IMR-90 (cell line): ENCODE measurements at regions not wholly inside any gene's neighbourhood (a gene's known extent, or its start where the extent isn't known, plus 50 kb on each side); places are given as distances from the start of the nearest gene placed in this dataset.

Experiments
- ATAC-seq: fragments of 200-7000 bp; cut with Tn5 transposase; 2 replicates; pipeline ENCODE4 v1.9.1; 2020; ENCODE audit warnings: low read depth, mild to moderate bottlenecking, moderate library complexity
- BruUV-seq: library from RNA; stranded (reverse); fragments of 400-500 nt; replicated peaks from 2 replicates; lab custom pipeline; 2021; lab: Mats Ljungman, UMichigan
- CTCF ChIA-PET: fragments of 300-600 bp; formaldehyde crosslinking; extraction: SDS; loops from one replicate; lab custom pipeline; 2021; ENCODE audit warnings: antibody characterized with exemption; lab: Yijun Ruan, JAX
- POLR2A ChIA-PET: fragments of 300-600 bp; sonication (Branson Sonifier 250); formaldehyde crosslinking; loops from one replicate; lab custom pipeline; 2022; ENCODE audit warnings: antibody characterized with exemption; ENCODE audit not compliant: unreplicated experiment; lab: Charles Lee
- DNase-seq: peaks from one replicate; pipeline ENCODE4 v3.0.0; 2013
- H2AFZ ChIP-seq: replicated peaks from 2 replicates; pipeline ENCODE3; 2013; ENCODE audit warnings: low read length, mild to moderate bottlenecking; ENCODE audit not compliant: poor library complexity
- H2AK5ac ChIP-seq: 2 replicates; pipeline ENCODE4 v1.6.1; 2013; ENCODE audit warnings: low read depth, low read length, inconsistent platforms
- H2AK9ac ChIP-seq: replicated peaks from 2 replicates; pipeline ENCODE3; 2013; ENCODE audit warnings: mild to moderate bottlenecking, low read depth, low read length, moderate library complexity; ENCODE audit not compliant: poor library complexity
- H2BK120ac ChIP-seq: 2 replicates; pipeline ENCODE4 v1.6.1; 2013; ENCODE audit warnings: low read depth, low read length, inconsistent platforms
- H2BK15ac ChIP-seq: 3 replicates; pipeline ENCODE4 v1.6.1; 2013; ENCODE audit warnings: low read depth, low read length, inconsistent platforms
- H2BK20ac ChIP-seq: 2 replicates; pipeline ENCODE4 v1.6.1; 2013; ENCODE audit warnings: low read depth, mild to moderate bottlenecking, inconsistent platforms, low read length, moderate library complexity
- H2BK5ac ChIP-seq: 2 replicates; pipeline ENCODE4 v1.6.1; 2013; ENCODE audit warnings: mild to moderate bottlenecking, low read depth, low read length, inconsistent platforms; ENCODE audit not compliant: poor library complexity, severe bottlenecking
- H3K14ac ChIP-seq: replicated peaks from 2 replicates; pipeline ENCODE4 v1.6.1; 2013; ENCODE audit warnings: low read depth, low read length, inconsistent platforms
- H3K18ac ChIP-seq: 2 replicates; pipeline ENCODE4 v1.6.1; 2013; ENCODE audit warnings: low read depth, low read length, control low read depth
- H3K23ac ChIP-seq: 2 replicates; pipeline ENCODE4 v1.6.1; 2013; ENCODE audit warnings: low read depth, low read length, inconsistent platforms
- H3K27ac ChIP-seq: 2 replicates; pipeline ENCODE4 v1.5.1; 2013; ENCODE audit warnings: mild to moderate bottlenecking, control low read depth, low read length; ENCODE audit not compliant: insufficient read depth
- H3K27me3 ChIP-seq: 2 replicates; pipeline ENCODE4 v1.6.1; 2013; ENCODE audit warnings: low read length; ENCODE audit not compliant: control insufficient read depth, insufficient read depth
- H3K36me3 ChIP-seq: 2 replicates; pipeline ENCODE4 v1.6.1; 2013; ENCODE audit warnings: low read length, mixed read lengths; ENCODE audit not compliant: control insufficient read depth, insufficient read depth
- H3K4ac ChIP-seq: 2 replicates; pipeline ENCODE4 v1.6.1; 2013; ENCODE audit warnings: low read depth, low read length, inconsistent platforms
- H3K4me1 ChIP-seq: 2 replicates; pipeline ENCODE4 v1.6.1; 2013; ENCODE audit warnings: low read length, mixed read lengths; ENCODE audit not compliant: control insufficient read depth, insufficient read depth
- H3K4me2 ChIP-seq: 2 replicates; pipeline ENCODE4 v1.6.1; 2013; ENCODE audit warnings: low read depth, mild to moderate bottlenecking, control low read depth, low read length, moderate library complexity
- H3K4me3 ChIP-seq: 2 replicates; pipeline ENCODE4 v1.5.1; 2013; ENCODE audit warnings: low read depth, mild to moderate bottlenecking, control low read depth, low read length, moderate library complexity; ENCODE audit not compliant: insufficient read depth
- H3K56ac ChIP-seq: 2 replicates; pipeline ENCODE4 v1.6.1; 2013; ENCODE audit warnings: low read length, inconsistent platforms; ENCODE audit not compliant: insufficient read depth; ENCODE audit errors: extremely low read depth
- H3K79me1 ChIP-seq, 2 experiments: 2 replicates each; pipeline ENCODE4 v1.6.1; 2013; ENCODE audit warnings: low read length in 2 of 2, inconsistent platforms in 1 of 2, low read depth in 1 of 2
- H3K9ac ChIP-seq: 2 replicates; pipeline ENCODE4 v1.6.1; 2013; ENCODE audit warnings: low read depth, low read length, control low read depth
- H3K9me1 ChIP-seq: 2 replicates; pipeline ENCODE4 v1.6.1; 2013; ENCODE audit warnings: low read length, inconsistent platforms; ENCODE audit not compliant: insufficient read depth
- H3K9me3 ChIP-seq: 2 replicates; pipeline ENCODE4 v1.6.1; 2013; ENCODE audit warnings: low read length; ENCODE audit not compliant: control insufficient read depth, insufficient read depth
- H4K20me1 ChIP-seq: 2 replicates; pipeline ENCODE4 v1.6.1; 2013; ENCODE audit warnings: low read length, inconsistent platforms; ENCODE audit not compliant: insufficient read depth
- H4K5ac ChIP-seq: 2 replicates; pipeline ENCODE4 v1.6.1; 2013; ENCODE audit warnings: mild to moderate bottlenecking, low read depth, low read length, control low read depth
- H4K8ac ChIP-seq, 2 experiments: 2 replicates each; pipeline ENCODE4 v1.6.1; 2013; ENCODE audit warnings: low read depth in 2 of 2, low read length in 2 of 2, control low read depth in 1 of 2, inconsistent platforms in 1 of 2
- H4K91ac ChIP-seq: 2 replicates; pipeline ENCODE4 v1.6.1; 2013; ENCODE audit warnings: low read depth, low read length, inconsistent platforms; ENCODE audit not compliant: insufficient read depth
- BHLHE40 ChIP-seq: fragments of 150-350 bp; IDR thresholded peaks from 2 replicates; pipeline ENCODE4 v1.6.1; 2016; ENCODE audit warnings: mild to moderate bottlenecking, low read depth, low read length
- CEBPB ChIP-seq: IDR thresholded peaks from 2 replicates; pipeline ENCODE4 v1.6.1; 2012; ENCODE audit warnings: low read depth, low read length, improper control_type of control experiment
- MAZ ChIP-seq: IDR thresholded peaks from 2 replicates; pipeline ENCODE4 v1.6.1; 2012; ENCODE audit warnings: low read depth, mild to moderate bottlenecking, low read length, improper control_type of control experiment, moderate library complexity, borderline replicate concordance
- RAD21 ChIP-seq: IDR thresholded peaks from 2 replicates; pipeline ENCODE4 v1.6.1; 2012; ENCODE audit warnings: low read length, improper control_type of control experiment
- RCOR1 ChIP-seq: IDR thresholded peaks from 2 replicates; pipeline ENCODE4 v1.6.1; 2012; ENCODE audit warnings: mild to moderate bottlenecking, low read length, improper control_type of control experiment; ENCODE audit not compliant: insufficient replicate concordance
- USF2 ChIP-seq: fragments of 150-350 bp; IDR thresholded peaks from 2 replicates; pipeline ENCODE4 v1.6.1; 2017; ENCODE audit warnings: mild to moderate bottlenecking, antibody characterized with exemption, low read length, low read depth
- WGBS, 2 experiments: methylation state at CpG; one replicate each; pipeline versions ENCODE4 v1.1.5 to v1.1.7; 2013; ENCODE audit warnings: missing lambda C conversion rate in 2 of 2; ENCODE audit not compliant: insufficient read length in 1 of 2; ENCODE audit errors: extremely low coverage in 2 of 2; 5-methylcytosine and 5-hydroxymethylcytosine counted together
- dilution Hi-C: fragments of 300-500 bp; cut with HindIII; formaldehyde crosslinking; loops from one replicate; pipeline ENCODE4 v1.14.3; 2018; ENCODE audit warnings: low sequenced_read_pairs; ENCODE audit not compliant: unreplicated experiment
- in situ Hi-C: fragments of 300-500 bp; cut with MboI; formaldehyde crosslinking; loops from 3 replicates; pipeline ENCODE4 v1.14.3; 2019; ENCODE audit warnings: low sequenced_read_pairs, inconsistent platforms, mixed read lengths
- intact Hi-C: fragments of 100-400 bp; cut with micrococcal nuclease; formaldehyde crosslinking; loops from 2 replicates; pipeline ENCODE4 v1.10.0; 2022

GRCh38 chrX:94045724-94046123, 371.7 kb downstream of the FAM133A start:
- Histone ChIP-seq H4K5ac (no peak overlapping the region), H3K79me1 (no peaks in the 10 kb centered on the region), H3K18ac (no peak overlapping the region), H4K8ac (no peak overlapping the region), H3K4ac (no peak overlapping the region), H3K9ac (no peak overlapping the region), H2AK9ac (no peak overlapping the region), H3K56ac (no peak overlapping the region), H3K4me1 (no peaks in the 10 kb centered on the region), H3K27ac (no peak overlapping the region), H3K36me3 (no peaks in the 10 kb centered on the region), H2AK5ac (no peak overlapping the region), H2BK120ac (no peak overlapping the region), H3K9me1 (no peaks in the 10 kb centered on the region), H2AFZ (no peak overlapping the region), H3K27me3 (no peaks in the 10 kb centered on the region), H3K14ac (no peak overlapping the region), H2BK5ac (no peak overlapping the region), H3K4me3 (no peak overlapping the region), H4K20me1 (no peaks in the 10 kb centered on the region), H2BK15ac (no peak overlapping the region), H2BK20ac (no peak overlapping the region), H4K91ac (no peak overlapping the region), H3K4me2 (no peak overlapping the region), H3K23ac (no peak overlapping the region), H3K9me3 (no peaks in the 10 kb centered on the region; the same call in 1 of the 2 replicates)
- intact Hi-C loops: no loop called here
- dilution Hi-C loops: no loop called here
- in situ Hi-C loops: no loop called here
- WGBS, 2 experiments: 48% methylated on average over 3 of the region's 16 CpGs; no CpG with 5 or more reads in 1 of the 2 experiments
- POLR2A ChIA-PET: no interaction called here
- ATAC-seq: no peak
- CTCF ChIA-PET: no interaction called here
- no TSS peak for BruUV-seq
- no peak for TF ChIP-seq MAZ
- TF ChIP-seq RCOR1: no peak
- TF ChIP-seq USF2: no peak
- TF ChIP-seq BHLHE40: no peak
- TF ChIP-seq RAD21: no peak
- no peak for TF ChIP-seq CEBPB
- no peak for DNase-seq
